Activated naive CD4-positive, alpha-beta T cell (primary cell): ENCODE measurements at regions not wholly inside any gene's neighbourhood (a gene's known extent, or its start where the extent isn't known, plus 50 kb on each side); places are given as distances from the start of the nearest gene placed in this dataset.

Experiments used
- DNase-seq, 4 experiments: peaks; one replicate each; lab custom pipeline; 2025; lab: John Stamatoyannopoulos, UW

DNA sequence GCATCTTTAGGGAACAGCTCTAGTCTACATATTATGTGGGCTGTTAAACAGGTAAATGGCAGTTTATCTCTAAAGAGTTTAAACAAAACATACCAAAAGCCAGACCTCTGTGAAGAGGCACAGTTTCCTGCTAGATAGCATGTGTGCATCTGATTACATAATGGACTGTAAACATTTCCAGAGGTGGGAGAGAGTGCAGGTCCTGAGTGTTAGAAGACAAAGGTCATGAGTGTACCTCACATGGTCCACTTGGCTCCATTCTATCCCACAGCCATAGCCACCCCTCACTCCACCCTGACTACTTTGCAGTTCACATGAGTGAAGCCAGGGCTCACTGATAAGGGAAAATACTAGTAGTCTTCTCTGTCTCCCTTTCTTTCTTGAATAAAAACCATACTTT is 233.4 kb downstream of the MTX2 start:
- no peak for DNase-seq

GRCh38 chr2:176503776-176504175 is 234.5 kb downstream of the MTX2 start:
- DNase-seq = no peak

DNA sequence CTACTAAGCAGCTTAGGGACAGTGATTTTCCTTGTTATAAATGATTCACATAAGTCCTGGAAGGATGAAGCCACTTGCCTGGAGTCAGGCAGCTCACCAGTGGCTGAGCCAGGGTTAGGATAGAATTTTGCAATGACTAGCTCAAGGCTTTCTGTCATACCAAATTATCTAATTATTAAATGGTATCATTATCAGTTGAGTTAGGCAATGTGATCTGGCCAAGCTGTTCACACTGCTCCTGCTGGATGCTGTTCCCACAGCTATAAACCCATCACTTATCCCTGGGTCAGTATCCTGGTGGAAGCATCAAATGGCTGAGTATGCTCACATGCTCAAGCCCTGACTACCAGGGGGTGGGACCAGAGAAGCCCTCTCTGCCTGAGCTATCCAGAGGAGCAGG is 235.2 kb downstream of the MTX2 start:
- no peak for DNase-seq

DNA sequence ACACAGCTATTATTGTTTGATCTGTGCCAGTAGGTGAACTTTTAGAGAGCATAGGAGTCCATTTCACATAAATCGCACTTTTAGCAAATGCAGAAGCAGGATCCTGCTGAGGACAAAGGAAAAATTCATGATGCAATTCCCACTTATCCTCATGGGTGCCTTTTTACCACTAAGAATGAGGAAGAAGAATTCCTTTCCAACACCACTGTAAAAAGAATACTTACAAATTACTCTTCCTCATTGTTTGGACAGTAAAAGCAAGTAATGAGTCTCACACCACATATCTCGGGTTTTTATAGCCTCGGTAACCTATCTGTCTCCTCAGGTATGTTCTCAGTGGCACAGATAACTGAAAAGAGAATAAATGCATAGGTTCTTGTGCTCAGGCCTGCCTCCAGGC is 238.5 kb downstream of the MTX2 start:
- no peak for DNase-seq

- DNase-seq = no peak
Observed at GRCh38 chr2:176508374-176508773, 239.1 kb downstream of the MTX2 start.

DNA sequence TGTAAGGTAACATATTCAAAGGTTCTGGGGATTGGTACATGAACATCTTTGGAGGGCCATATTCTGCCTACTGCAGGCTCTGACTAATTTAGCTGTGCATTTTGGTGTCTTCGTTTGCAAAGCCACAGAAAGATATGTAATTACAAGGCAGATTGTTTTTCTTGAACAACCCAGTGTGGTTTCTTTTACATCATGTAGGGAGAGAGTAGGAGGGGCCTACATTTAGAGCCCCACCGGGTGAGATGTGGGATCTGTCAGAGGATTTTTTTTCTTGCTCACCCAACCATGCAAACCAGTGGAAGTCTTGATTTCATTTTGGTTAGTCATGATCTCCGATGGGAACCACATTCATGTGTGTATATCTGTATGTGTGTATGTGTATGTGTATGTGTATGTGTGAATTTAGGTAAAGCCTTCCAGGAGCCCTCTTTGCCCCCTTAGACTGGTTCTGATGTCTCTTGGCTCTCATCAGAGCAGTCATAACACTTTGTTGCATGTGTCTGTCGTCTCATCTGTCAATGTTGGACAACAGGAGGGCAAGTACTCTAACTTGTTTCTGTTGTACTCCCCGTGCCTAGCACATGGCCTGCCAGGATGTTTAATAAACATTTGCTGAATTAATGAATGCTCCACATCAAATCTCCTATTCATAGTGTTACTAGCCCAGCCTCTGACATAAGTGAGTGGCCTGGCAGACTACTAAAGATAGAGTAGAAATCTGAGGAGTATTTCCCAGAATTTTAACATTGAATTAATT is 239.9 kb downstream of the MTX2 start:
- DNase-seq = no peak

- DNase-seq = no peak
Observed at GRCh38 chr2:176514276-176514675, 245.0 kb downstream of the MTX2 start.

DNA sequence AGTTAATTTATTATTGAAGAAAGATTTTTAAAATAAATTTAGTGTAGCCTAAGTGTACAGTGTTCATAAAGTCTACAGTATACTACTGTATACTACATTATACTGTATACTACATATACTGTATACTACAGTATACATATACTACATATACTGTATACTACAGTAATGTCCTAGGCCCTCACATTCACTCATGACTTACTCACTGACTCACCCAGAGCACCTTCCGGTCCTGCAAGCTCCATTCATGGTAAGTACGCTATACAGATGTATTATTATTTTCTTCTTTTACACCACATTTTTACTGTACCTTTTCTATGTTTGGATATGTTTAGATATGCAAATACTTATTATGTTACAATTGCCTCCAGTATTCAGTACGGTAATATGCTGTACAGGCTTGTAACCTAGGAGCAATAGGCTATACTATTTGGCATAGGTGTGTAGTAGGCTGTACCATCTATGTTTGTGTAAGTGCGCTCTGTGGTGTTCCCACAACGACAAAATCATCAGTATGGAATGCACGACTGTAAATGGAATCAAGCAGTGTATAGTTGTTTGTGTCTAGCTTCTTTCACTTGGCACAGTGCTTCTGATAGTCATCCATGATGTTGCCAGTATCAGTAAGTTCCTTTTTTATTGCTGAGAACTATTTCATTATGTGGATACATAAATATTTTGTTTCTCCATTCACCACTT is 245.7 kb downstream of the MTX2 start:
- no peak for DNase-seq

- DNase-seq = no peak
Observed at GRCh38 chr2:176516051-176516602, 246.9 kb downstream of the MTX2 start.

DNA sequence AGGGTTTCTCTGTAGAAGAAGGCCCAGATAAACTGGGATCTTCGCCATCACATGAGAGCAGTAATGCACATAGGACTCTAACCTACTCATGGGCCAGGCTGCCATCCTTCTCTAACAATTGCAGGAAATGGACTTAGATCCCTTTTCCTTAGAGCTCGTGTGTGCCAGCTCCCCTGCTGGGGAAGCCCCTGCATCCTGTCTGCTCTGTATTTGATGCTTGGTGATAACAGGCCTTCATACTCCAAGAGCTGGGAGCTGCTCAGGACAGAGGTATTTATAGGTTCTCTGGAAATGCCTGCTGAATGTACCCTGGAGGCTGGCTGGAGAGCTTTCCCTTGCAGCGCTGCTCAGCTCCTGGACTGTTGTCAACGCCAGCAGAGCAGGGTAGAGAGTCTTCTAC is 249.6 kb downstream of the MTX2 start:
- DNase-seq = no peak

DNA sequence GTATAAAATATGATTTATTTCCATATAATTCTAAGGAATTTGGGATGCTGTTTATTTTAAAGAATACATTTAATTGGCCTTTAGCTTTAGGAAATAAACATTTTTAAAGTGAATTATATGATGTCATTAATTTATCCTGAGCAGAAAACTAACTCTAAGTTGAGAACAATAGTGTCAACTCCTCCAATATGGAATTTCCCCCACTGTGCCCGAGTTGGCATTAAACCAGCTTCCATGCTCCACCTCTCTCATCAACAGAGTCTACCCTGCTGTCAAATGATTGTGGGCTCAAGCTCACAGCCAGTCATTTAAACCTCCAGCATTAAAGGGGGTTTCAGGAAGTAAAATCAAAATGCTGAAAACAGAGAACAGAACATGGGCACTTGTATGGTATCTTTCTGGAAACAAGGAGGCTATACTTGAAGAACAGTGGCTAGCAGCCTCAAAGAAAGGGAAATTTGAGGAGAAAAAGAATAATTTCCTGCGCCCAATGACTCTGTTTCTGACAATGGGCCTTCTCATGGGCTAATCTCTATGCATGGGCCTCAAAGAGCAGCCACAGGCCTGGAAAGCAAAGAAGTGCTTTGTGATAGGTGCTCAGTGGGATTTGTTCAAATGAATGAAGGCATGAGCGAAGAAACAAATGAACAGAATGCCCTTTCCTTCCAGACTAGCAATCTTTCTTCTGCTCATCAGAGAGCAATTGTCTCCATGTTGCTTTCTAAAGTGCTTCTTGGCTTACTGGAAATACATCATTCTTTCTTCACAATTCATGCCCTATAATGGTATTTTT is 252.8 kb downstream of the MTX2 start:
- DNase-seq = no peak

DNA sequence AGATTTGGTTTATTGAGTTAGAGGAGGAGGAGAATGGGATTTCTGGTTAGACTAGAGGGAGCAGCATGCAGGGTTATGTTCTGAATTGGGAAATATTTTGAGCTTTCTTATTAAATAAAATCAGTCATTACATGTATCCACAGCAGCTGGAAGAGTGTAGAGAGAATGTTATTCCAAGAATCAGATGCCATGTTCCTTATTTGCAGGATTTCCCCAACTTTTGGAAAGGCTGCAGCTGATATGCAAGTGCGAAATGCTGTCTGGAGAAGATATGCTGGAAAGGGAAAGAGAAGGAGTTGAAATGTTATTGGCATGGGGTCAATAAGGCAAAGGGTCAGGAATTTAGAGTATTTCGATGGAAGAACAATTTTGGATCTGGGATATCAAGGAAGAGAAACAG is 255.8 kb downstream of the MTX2 start:
- DNase-seq = no peak

DNA sequence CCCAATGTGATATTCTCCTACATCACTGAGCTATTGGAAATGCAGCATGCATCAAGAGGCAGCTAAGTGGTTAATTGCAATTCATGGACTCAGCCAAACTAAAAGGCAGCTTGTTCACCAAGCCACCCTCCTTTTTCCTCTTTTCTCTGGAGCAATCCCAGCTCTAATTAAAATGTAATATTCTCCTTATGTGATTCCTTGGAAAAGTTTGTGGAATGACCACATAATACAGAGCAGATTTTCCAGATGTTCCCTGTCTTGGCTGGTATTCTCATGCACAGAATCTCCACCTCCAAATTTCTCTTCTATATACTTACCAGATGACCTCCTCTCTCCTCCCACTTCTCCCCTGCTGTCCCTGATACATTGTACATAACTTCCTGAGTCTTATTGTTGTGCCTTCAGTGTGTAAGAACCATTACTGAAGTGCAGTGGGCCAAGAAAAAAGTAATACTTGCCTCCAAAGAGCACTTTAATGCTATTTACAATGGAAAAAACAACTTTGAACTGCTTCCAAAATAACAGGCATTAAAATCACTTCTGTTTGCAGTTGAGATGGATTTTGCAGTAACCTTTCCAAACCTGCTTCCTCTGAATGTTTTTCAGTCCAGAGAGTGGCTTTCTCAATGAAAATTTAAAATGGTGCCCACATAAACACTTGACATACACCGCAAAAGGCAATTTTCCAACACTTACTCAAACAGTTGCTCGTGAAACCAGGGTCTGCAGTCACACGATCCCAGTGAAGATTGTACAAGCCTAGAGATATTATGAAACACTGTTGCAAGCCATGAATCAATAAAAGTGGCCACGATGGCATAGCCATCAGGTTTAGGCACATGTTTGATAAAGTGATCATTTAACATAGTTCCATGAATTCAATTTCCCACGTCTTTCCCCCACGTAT is 258.0 kb downstream of the MTX2 start:
- no peak for DNase-seq

DNA sequence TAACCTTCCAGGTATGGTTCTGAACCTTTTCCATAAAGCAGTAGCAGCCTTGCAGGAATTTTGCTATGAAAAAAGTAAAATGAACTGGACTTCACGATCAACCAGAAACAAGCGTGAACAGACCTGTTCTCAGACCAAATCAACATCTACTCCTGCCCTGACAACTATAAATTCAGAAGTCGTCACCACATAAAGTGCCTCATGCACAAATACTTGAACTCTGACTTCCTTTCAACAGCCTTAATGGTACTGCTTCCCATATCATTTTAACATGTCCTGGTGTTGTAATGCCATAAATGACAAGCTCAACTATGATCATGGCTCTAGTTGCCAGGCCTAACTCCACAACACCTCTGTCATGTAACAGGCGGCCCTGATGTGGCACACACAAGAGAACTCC is 262.4 kb downstream of the MTX2 start:
- no peak for DNase-seq

DNA sequence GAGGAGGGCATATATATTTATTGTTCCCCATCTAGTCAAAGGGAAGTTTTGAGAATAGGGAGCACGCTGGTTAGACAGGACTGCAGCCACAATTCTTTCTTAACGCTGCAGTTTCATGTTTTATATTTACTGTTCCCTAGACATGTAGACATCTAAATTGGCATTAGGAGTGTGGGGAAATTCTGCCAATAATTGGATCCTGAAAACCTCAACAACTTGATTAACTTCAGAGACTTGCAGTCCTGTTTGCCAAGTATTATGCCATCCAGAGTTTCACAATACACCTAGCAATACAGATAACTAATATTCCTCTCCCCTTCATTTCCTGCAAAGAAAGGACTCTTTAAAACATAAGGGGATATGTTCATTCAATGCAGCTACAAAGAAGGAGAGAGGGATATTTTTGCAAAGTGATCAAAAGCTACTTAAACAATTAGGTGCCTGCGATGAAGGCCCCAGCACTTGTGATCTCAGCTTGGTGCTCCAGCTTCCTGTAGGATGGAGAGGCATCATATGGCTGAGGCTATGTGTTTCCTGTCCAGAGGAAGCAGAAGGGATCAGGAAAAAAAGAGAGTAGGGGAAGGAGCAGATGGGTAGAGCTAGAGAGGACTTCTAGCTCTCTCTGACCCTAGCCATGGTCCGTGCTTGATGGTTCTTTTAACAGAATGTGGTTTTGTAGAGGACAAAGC is 264.4 kb downstream of the MTX2 start:
- no peak for DNase-seq

GRCh38 chr2:176534798-176535466 is 265.7 kb downstream of the MTX2 start:
- DNase-seq = no peak

DNA sequence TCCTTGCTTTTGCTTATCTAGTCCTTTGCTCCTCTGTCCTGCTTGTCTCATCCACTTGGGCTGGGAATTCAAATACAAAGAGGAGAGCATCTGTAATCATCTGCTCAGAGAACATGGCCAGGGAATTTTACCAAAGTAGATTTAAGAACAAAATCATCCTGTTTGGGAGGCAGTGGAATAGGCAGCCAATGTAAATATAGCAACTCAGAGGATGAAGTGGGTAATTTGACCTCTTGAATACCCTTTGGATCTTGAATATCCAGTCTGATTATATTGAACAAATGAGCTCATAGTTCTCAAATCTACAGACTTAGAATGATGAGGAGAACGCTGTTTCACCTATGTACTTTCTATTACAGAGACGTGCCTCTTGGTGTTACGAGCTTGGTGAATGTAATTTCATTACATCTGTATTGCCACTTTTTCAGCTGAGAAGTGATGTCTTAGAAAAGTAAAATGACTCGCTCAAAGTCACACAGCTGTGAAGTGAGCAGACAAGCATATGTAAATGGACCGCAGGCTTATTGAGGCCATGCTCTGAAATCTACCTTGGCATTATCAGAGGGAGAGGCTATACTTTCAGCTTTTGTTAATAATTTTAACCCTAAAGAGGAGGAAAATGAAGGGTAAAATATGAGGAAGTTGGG is 266.3 kb downstream of the MTX2 start:
- no peak for DNase-seq

DNA sequence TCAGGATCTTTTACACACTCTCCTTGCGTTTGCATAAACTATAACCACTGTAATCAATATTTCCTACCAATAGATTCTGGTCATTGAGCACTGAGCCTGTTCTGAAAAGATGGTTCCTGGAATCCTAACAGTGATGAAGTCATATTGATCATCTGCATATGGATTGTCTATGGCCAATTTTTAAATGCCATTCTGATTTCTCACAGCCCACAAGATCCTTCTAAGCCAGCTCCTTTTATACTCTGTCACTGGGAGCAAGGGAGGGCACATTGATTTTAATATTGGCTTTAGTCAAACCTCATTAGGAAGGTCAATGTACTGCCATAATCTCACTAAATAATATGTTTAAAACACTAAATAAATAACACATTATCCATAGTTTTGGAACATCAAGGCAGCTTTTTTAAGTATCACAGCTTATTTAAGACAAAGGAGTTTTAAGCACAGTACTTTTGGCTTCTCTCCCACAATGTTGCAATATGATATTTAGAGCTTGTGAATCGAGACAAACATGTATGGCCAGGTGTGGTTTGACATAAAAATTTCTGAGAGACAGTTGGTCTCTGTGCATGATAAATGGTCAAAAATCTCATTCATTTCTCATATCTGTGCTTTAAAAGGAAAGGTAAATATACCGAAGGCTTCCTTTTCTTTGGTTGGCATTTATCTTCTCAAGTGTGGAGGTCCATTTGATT is 267.3 kb downstream of the MTX2 start:
- no peak for DNase-seq

GRCh38 chr2:176537932-176538331 is 268.7 kb downstream of the MTX2 start:
- no peak for DNase-seq
